ENCODE measurements at regions not wholly inside any gene's neighbourhood (a gene's known extent, or its start where the extent isn't known, plus 50 kb on each side); places are given as distances from the start of the nearest gene placed in this dataset.

DNA sequence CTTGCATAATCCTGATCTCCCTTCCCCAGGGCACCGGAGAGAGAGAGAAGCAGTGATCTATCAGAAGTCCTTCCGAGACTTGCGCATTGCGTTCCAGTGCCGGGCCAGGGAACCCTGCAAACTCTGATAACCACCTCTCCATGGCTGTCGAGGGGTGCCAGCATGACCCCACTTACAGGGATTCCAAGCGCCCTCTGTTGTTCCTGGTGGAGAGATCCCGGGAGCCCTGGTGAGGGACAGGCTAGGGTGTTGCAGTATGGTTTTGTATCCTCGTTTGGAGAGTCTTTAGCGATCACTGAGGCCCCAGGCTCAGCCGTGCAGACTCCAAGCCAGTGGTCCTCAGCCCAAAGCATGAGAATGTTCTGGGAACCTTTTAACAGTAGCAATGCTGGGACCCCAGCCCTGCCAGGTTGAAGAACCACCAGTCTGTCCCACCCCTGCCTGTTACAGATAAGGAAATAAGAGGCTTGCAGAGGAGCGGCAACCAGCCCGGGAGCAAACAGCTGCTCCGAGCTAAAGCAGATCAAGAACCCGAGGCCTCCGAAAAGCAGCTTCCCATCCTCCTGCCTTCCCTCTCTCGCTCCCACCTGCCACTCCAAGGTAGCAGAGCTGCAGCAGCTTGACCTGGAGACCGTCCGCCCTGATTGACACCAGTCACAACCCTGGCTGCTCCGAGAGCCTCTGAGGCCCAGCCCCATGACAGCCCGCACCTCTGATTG is 150.3 kb upstream of the RPL38 start:
- no peak for DNase-seq (ENCODE audit: low spot score)

DNA sequence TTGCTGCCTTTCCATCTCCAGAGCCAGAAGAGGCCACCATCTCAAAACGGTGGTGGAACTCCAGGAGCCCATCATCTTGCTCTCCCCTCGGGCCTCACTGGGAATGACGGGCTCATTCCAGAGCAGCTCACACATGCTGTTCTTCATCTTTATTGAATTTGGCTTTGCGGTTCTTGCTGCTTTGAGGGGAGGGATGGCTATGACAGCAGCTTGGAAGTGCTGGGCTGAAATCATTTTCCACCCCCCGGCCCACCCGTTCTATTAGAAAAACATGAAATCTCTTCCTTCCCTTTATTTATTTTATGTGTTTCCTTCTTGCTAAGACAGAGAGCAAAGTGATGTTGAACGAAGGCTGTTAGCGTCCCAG is 149.8 kb upstream of the RPL38 start:
- DNase-seq (ENCODE audit: low spot score): no peak

DNA sequence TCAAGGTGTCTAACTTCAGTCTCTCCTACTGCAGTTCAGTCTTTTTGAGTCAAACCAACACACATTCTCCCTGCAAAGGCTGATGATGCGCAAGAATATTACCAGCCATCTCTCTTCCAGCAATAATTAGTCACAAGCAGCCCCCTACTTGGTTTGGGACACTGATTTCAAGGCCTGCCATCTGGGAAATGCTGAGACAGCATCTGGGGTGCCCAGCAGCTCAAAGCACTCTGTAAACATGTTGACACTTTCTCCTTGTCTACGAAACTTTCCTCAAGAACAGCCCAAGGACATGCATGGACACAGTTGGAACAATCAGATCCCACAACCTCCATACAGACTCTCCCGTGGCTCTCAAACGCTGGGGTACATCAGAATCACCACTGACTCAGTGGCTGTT is 149.2 kb upstream of the RPL38 start:
- DNase-seq (ENCODE audit: low spot score): no peak

DNA sequence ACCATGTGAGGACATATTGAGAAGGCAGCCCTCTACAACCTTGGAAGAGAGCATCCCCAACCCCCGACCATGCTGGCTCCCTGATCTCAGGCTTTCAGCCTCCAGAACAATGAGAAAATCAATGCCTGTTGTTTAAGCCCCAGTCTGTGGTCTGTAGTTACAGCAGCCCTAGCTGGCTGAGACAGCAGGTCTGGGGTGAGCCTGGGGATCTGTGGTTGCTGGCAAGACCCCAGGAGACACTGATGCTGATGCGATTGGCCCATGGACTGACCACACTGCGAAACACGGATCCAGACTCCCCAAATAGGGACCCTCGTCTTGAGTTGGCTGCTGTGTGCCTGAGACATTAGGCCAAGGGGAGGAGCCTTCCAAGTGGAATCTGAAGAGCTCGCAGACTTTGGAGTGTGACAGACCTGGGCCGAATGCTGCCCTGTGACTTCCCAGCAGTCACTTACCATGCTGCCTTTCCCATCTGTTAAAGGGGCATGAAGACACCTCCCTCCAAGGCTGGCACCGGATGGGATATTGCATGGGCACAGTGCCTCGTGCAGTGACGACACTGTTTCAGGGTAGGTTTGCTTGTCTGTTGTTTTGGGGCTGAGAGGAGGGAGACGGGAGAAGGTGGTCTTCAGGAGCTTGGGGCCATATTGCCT is 147.8 kb upstream of the RPL38 start:
- DNase-seq (ENCODE audit: low spot score): no peak

DNA sequence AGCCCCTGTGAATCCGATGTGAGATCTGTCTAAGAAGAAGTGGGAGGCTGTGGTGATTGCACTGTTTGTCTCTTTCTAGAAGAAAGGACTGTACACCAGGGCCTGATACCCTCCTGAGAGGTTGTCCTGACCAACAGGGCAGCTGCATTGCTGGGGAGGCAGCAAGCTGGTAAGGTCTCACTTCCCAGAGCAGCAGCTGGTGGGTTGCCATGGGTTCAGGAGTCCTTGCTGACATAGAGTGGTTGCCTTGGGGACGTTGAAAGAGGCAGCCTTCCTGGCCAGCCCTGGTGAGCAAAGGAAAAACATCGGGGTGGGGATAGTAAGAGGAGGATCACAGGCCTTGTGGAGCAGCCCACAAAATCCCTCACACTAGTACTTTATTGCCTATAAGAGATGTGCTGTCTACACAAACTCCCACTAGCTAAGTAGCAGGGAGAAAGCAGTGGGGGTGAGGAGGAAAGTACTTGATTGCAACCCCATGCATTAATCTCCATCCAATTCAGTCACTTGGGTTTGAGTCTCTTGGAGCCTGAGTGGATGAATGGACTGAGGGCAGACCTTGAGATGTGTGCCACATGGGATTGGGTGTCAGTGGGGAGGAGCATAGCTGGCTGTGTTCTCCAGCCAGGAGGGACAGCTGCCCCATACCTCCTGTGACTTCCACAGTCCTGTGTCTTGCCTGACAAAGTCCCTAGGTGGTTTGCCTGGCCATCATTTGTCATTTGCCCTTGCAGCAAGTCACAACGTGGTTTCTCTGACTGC is 143.8 kb upstream of the RPL38 start:
- no peak for DNase-seq (ENCODE audit: low spot score)

DNA sequence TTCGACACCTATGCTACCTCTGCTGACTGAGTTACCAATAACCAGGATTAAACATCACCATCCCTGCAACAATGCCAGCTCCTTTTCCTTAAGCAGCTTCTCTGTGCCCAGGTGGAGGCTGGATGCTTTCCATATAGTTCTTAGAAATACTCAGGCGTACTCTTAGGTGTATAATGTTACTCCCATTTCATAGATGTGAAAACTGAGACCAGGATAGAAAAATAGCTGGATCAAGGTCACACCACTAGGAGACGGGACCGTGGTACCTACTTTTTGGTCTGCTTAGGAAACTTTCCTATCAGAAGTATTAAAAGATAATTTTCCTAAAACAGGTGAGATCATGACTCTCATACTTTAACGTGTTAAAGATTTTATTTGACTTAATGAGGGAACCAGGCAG is 141.7 kb upstream of the RPL38 start:
- DNase-seq (ENCODE audit: low spot score): no peak

DNA sequence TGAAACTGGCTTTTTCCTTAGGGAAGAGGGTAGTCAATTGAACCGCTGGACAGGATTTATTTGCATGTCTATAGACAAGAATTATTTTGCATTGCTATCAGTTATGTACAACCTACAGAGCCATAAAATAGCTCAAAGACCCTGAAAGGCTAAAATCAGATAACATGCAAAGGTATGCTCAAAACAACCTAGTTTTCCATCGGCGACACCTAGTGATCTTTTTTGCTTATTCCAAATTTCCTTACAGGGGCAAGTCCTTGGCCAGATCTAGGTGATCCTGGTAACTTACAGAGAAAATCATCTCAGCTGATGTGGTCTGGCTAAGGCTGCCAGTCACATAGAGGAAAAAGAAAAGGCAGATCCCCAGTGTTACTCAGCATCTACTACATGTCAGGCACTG is 141.2 kb upstream of the RPL38 start:
- no peak for DNase-seq (ENCODE audit: low spot score)

DNA sequence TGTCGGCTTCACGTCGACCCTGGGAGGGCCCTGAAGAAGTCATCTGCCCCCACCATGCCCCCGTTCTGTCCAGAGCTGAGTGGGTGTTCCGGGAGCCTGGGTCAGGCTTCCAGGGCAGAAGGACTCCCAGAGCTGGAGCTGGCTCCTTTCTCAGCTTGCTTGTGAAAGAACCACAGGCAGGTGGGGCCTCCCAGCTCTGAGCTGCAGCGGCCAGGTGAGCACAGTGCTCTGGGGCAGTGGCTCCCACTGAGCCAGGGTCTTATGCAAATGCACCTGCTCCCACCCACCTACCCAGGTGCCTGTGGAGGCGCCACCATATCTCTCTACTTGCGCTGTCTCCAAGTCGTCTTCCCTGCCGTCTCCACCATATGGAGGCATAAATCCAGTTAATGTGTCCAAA is 140.0 kb upstream of the RPL38 start:
- no peak for DNase-seq (ENCODE audit: low spot score)

DNA sequence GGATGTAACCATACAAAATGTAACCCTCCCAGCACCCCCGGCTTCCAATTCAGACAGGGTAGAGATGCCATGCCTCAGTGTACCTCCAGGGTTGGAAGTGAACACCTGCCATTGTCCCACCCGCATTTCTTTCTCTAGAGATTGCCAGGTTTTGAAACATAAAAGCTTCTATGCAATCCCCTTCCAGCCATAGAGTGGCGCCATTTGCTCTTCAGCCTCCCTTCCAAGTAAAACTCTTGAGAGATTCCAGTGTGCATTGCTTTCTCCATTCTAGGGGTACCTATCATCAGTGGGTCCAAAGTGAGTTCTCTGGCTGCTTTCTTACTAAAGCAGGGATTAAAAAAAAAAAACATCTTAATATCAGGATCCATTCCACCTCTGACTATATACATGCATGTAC is 133.1 kb upstream of the RPL38 start:
- DNase-seq (ENCODE audit: low spot score): no peak

DNA sequence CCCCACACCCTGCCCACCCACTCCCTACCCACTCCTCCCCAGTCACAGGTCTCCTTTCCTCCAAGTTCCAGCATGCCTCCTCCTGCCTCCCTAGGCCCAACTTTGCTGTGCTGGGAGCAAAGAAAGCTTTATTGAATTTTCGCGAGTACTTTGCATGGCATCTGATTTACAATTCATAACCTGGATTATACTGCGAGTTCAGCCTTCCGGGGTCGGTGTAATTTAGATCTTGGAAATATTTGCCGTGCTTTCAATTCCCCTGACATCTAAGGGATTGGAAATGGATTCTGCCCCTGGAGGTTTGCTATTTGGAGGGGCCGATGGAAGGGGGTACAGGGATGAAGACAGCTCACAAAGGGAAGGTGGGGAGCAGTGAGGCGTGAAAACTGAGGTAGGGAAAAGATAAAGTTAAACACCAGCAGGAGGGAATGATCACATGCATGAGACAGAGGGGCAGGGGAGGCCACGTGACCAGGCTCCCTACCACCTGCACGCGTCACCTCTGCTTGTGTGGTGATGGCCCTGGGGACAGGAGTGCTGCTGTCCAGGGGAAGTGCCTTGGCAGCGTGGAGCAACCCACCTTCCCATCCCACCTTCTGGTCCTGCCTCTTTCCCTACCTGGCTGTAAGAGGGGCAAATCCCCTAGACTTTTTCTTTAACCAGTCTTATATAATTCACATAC is 132.3 kb upstream of the RPL38 start:
- DNase-seq (ENCODE audit: low spot score): no peak

DNA sequence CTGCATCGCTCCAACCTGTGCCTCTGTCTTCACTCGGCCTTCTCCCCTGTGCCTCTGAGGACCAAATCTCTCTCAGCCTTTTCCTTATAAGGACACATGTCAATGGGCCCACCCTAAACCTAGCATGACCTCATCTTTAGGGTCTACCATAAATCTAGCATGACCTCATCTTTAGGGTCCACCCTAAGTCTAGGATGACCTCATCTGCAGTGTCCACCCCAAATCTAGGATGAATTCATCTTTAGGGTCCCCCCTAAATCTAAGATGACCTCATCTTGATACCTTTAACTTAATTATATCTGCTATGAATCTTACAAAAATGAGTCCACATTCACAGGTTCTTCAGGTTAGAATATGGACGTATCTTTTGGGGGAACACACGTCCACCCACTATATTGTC is 131.1 kb upstream of the RPL38 start:
- DNase-seq (ENCODE audit: low spot score): no peak

DNA sequence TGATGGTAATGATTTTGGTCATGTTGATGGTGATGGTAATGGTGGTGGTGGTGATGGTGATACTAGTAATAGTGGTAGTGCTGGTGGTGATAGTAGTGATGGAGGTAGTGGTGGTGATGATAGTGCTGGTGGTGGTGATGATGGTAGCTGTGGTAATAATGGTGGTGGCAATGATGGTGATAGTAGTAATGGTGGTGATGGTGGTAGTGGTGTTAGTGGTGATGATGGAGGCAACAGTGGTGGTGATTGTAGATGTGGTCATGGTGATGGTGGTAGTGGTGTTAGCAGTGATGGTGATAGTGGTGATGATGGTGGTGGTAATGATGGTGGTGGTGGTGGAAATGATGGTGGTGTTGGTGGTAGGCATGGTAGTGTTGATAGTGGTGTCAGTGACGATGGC is 127.0 kb upstream of the RPL38 start:
- DNase-seq (ENCODE audit: low spot score): no peak

DNA sequence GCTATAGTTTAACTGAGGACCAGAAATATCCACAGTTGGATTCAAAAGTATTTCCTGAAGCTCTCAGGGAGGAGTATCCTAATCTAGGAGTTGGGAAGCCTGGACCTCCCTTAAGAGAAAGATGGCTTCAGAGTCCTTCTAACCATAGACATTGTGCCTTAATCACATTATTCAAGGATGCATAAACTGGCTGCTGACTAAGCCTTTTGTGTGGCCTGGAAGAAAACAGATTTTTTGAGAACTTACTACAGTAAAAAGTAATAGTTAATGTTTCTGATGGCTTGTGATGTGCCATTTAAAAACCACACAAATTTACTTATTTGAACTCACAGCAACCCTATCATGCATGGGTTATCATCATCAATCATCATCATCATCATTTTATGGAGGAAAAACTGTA is 126.2 kb upstream of the RPL38 start:
- no peak for DNase-seq (ENCODE audit: low spot score)

DNA sequence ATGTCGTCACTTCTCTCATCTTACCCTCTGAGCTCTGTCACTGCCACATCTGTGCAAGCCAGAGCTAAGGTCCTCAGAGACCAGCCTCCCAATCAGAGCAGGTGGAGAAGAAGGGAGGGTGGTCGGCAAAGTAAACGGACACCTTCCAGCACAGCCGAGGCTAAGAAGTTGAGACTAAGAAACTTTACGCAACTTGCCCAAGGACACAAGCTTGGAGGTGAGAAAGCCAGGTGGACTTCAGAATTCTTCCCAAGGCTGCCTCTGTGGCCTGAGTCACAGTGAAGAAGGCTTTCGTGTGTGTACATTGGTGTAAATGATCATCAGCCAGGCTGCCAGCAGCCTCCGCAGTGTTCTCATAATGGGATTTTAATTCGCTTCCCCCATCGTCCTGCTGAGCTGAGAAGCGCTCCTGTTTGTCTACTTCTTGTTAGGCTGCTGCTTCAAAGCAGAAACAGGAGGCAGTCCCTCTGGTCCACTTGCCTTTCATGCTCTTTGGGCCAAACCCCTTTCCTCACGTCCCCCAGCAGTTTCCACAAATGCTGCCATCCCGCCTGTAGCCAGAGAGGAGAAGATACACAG is 125.0 kb upstream of the RPL38 start:
- DNase-seq (ENCODE audit: low spot score): no peak

DNA sequence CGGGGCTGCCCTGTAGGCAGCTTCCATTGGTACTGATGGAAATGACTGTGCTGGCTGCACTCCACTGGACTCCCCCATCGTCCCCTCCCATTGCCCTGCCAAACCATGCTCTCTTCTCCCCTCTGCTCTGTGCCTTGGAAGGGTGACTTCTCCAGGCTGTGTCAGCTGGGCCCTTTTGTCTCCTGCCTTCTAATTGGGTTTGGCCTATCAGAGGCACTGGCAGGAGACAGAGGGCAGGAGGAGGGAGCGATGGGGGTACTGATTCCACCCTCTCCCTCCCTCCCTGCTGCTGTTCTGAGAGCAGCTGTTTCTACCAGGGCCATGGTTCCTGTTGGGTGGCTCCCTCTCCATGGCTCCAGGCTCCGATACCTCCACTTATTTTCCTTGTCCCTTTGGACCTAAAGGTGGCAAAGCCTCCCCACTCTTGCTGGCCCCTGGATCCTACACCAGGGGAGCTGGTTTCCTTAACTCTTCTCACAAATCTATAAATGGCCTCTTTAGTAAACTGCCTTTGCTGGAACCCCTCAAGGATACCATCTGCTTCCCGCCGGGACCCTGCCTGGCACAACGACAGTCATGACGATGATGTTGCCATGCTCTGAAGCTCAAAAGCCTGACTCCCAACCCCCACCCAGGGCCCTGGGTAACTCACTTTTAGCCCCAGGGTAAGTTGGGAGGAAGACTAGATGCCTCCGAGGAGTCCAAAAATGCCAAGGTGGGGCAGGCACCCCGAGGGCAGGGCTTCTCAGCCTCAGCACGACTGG is 123.8 kb upstream of the RPL38 start:
- no peak for DNase-seq (ENCODE audit: low spot score)

DNA sequence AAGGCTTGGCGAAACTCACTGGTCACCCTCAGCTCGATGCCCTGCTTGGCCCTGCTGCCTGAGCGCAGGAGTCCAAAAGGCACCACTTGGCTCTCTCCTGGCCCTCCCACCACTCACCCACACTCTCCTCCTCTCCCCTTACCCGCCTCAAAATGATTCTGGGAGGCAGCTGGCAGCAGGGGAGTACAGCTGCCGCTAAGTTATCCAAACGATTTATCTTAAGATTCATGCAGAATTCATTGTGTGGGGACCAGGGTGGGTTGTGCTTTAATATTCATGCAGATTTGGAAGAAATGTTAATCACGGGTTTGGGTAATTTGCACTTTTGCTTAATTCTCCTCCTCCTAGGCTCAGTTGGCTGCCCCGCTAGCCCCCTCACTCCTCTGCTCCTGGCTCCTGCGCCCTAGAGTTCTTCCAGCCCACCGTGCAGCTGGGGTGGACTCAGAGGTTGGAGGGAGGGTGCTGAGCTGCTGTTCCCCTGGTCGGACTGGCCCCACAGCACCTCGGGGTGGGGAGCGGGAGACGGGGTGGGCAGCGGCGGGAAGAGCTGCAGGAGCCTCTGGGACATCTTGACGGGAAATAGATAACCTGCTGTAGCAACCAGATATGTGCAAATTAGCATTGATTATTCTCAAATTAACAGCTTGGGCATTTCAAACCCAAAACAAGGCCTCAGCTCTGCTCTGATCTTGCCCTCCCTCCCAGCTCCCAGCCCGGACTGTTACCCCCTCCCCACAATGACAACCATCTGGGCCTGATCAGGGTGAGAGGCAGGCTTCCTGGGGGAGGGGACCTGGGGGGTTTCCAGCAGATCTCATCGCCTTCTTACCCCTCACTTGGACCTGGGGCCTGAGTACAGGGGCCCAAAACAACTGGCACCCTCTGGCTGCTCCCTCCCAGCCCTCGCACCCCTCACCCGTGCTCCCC is 122.6 kb upstream of the RPL38 start:
- no peak for DNase-seq (ENCODE audit: low spot score)

DNA sequence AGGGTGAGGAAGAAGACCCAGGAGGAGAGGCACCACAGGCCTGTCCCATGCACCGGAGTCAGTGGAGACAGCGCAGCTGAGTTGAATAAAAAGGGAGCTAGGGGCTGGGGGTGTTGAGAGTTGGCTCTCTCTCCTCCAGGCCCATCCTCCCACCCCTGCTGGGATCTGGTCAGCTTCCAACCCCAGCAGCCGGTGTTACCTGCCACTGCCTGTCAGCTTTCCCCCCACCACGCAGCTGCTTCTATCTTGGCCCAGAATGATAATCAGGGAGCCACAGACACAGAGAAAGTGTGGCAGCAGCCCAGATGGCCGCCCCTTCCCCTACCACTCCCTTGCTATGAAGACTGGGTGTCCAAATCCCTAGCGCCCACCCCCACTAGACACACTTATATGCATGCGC is 120.6 kb upstream of the RPL38 start:
- no peak for DNase-seq (ENCODE audit: low spot score)

DNA sequence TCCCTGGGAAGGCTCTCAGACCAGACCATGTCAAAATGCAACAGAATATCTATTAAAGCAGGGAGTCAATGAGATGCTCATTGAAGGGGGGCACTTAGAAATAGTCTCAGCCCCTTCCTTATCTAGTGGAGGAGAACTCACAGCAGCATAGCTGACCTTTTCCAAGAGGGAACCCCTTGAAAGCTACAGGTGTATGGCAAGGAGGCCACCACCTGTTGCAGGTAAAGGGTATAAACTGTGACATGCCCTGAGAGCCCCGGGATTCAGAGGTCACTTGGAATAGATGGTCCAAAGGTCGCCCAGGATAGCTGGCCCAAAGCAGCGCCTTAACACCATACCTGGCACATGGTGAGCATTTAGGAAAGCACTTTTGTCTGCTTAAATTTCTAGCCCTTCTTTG is 120.2 kb upstream of the RPL38 start:
- DNase-seq (ENCODE audit: low spot score): no peak

DNA sequence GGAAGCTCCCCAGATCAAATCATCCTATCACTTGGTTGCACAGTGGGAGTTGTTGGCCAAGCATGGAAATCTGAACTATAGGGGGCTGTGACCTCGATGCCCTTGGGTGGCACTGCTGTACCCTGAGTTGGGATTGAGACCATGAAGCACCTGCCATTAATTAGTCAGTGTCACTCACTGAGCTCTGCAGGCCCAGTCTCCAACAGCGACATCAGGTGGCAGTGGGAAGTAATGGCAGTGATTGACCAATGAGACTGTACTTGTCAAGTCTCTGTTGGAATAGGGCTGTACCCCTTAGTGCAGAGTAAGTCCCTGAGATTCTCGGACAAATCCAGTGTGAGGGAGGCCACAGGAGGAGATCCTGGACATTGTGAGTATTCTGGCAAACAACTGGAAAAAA is 118.0 kb upstream of the RPL38 start:
- no peak for DNase-seq (ENCODE audit: low spot score)

DNA sequence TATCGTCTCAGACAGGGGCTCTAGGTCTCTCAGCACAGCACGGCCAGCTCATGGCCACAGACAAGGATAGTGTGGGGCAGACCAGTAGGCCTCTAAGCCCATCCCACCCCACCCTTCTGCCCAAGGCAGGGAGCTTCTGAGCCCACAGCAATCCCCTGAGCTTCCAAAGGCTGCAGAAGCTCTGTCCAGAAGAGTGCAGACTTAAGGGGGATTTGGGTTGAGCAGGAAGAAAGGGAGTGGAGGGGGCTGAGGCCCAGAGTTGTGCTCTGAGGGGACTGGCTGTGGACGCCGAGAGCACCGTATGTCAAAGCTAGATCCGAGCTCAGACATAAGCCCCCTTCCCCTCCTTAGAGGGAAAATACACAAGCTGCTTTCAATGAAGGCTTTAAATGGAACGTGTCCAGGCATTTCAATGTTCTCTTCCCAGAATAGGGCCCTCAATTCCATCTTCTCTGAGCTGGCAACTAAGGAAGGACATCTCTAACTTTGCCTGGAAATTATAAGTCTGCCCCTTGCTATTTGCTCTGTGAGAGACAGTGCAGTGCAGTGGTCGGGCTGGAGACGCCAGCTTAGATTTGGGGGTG is 116.4 kb upstream of the RPL38 start:
- no peak for DNase-seq (ENCODE audit: low spot score)
